Hippocampal formation (tissue), 2 donors: ENCODE measurements at regions not wholly inside any gene's neighbourhood (a gene's known extent, or its start where the extent isn't known, plus 50 kb on each side); places are given as distances from the start of the nearest gene placed in this dataset.
"Not testable (repeated sequence)": the region's sequence is repeated elsewhere in the genome, so short reads cannot be mapped to it uniquely, and the experiment has no call there.

Experiments used
- DNase-seq, 2 donors: peaks; one replicate each; lab custom pipeline; 2025; lab: John Stamatoyannopoulos, UW

- DNase-seq: no peak
Measured at GRCh38 chr2:2484301-2484700, 153.2 kb upstream of the MYT1L start.

- no peak for DNase-seq
Measured at GRCh38 chr2:2482851-2483250, 151.8 kb upstream of the MYT1L start.

GRCh38 chr2:2472881-2473280 lies 141.8 kb upstream of the MYT1L start:
- DNase-seq: no peak

GRCh38 chr2:2472044-2472443 lies 141.0 kb upstream of the MYT1L start:
- DNase-seq: no peak

- DNase-seq: no peak
Measured at GRCh38 chr2:2466534-2466933, 135.5 kb upstream of the MYT1L start.

- no peak for DNase-seq
Measured at GRCh38 chr2:2464643-2465042, 133.6 kb upstream of the MYT1L start.

- no peak for DNase-seq
Measured at GRCh38 chr2:2464094-2464493, 133.0 kb upstream of the MYT1L start.

GRCh38 chr2:2456721-2457120 lies 125.6 kb upstream of the MYT1L start:
- no peak for DNase-seq

- no peak for DNase-seq
Measured at GRCh38 chr2:2455151-2455550, 124.1 kb upstream of the MYT1L start.

GRCh38 chr2:2452961-2453360 lies 121.9 kb upstream of the MYT1L start:
- DNase-seq: no peak

- not testable (repeated sequence) for DNase-seq
Measured at GRCh38 chr2:2451275-2451674, 120.2 kb upstream of the MYT1L start.

GRCh38 chr2:2448178-2448577 lies 117.1 kb upstream of the MYT1L start:
- DNase-seq: no peak

- no peak for DNase-seq
Measured at GRCh38 chr2:2422621-2423020, 91.5 kb upstream of the MYT1L start.

GRCh38 chr2:2413525-2413924 lies 82.5 kb upstream of the MYT1L start:
- DNase-seq: no peak

- no peak for DNase-seq
Measured at GRCh38 chr2:2410987-2411386, 79.9 kb upstream of the MYT1L start.

GRCh38 chr2:2409481-2409880 lies 78.4 kb upstream of the MYT1L start:
- no peak for DNase-seq

GRCh38 chr2:2405780-2406179 lies 74.7 kb upstream of the MYT1L start:
- DNase-seq: no peak

GRCh38 chr2:2400286-2401038 lies 69.4 kb upstream of the MYT1L start:
- no peak for DNase-seq

- no peak for DNase-seq
Measured at GRCh38 chr2:2399396-2399795, 68.3 kb upstream of the MYT1L start.

- no peak for DNase-seq
Measured at GRCh38 chr2:2392332-2392731, 61.3 kb upstream of the MYT1L start.

GRCh38 chr2:2389215-2389614 lies 58.1 kb upstream of the MYT1L start:
- DNase-seq: no peak
